IPS-18a (cell line): ENCODE measurements at regions not wholly inside any gene's neighbourhood (a gene's known extent, or its start where the extent isn't known, plus 50 kb on each side); places are given as distances from the start of the nearest gene placed in this dataset.

Experiments
- H3K27ac ChIP-seq: one replicate; pipeline ENCODE4 v1.5.1; 2013; ENCODE audit warnings: low read length
- H3K27me3 ChIP-seq: one replicate; pipeline ENCODE4 v1.6.1; 2013; ENCODE audit warnings: mild to moderate bottlenecking, low read length; ENCODE audit not compliant: control insufficient read depth, insufficient read depth
- H3K36me3 ChIP-seq: one replicate; pipeline ENCODE4 v1.6.1; 2013; ENCODE audit warnings: low read depth, low read length; ENCODE audit not compliant: control insufficient read depth
- H3K4me1 ChIP-seq: one replicate; pipeline ENCODE4 v1.6.1; 2013; ENCODE audit warnings: low read depth, low read length; ENCODE audit not compliant: control insufficient read depth
- H3K4me3 ChIP-seq: one replicate; pipeline ENCODE4 v1.5.1; 2013; ENCODE audit warnings: low read length
- H3K9ac ChIP-seq: one replicate; pipeline ENCODE4 v1.6.1; 2013; ENCODE audit warnings: mild to moderate bottlenecking, low read length, moderate library complexity
- H3K9me3 ChIP-seq: one replicate; pipeline ENCODE4 v1.6.1; 2013; ENCODE audit warnings: low read depth, low read length; ENCODE audit not compliant: control insufficient read depth

DNA sequence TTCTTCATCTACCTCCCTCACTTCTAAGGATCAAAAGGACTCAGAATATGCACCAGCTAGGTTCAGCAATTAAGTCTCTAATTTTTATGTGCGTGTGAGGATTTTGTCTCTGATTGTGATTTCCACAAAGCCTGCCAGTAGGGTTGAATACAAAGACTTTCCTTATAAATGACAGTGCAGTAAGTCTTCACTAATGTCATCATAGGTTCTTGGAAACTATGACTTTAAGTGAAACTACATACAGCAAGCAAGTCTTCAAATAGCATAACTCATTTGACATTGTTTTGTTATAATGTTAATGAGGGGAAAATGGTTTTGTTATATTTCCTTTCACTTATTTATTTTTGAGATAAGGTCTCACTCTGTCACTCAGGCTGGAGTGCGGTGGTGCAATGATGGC lies 526.3 kb upstream of the DCC start:
- Histone ChIP-seq H3K4me3 (no peak overlapping the region), H3K4me1 (no peaks in the 10 kb centered on the region), H3K9ac (no peak overlapping the region), H3K36me3 (no peaks in the 10 kb centered on the region), H3K27ac (no peak overlapping the region), H3K27me3 (no peaks in the 10 kb centered on the region), H3K9me3 (no peaks in the 10 kb centered on the region)

DNA sequence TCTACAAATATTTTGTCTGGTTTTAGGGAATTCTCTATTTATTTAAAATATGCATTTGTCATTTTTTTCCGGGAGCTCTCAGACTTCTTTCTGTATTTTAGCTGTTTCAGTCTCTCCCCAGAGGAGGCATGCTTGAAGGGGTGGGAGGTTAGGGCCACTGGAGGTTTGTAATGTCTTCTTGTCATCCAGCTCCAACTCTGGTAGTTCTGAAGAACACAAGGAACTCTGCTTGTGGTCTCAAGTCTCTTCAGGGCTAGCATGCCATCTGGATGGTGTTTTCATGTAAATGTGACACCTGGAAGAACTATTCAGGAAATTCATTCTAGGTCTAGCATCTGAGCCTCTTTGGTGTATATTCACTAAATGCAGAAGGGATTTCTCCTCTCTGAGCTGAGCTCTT lies 518.4 kb upstream of the DCC start:
- Histone ChIP-seq H3K27ac (no peak overlapping the region), H3K36me3 (no peaks in the 10 kb centered on the region), H3K27me3 (no peaks in the 10 kb centered on the region), H3K9ac (no peak overlapping the region), H3K4me1 (no peaks in the 10 kb centered on the region), H3K4me3 (no peak overlapping the region), H3K9me3 (no peaks in the 10 kb centered on the region)

DNA sequence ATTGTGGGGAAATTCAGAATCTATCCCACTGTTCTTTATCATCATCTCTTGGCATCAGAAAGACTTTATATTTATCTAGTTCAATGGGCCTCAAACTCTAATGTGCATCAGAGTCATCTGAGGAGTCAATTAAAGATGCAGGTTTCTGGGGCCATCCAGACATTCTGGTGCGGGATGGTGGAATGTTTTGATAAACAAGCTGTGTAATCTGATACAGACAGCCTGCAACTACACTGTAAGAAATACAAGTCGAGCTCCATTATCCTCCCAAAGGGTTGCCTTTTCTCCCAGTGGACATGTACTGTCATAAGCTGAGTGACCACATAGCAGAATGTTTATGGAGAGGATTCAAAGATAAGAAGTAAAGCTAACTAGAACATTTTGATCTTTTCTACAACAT lies 515.3 kb upstream of the DCC start:
- H3K9ac ChIP-seq: no peak overlapping the region
- H3K9me3 ChIP-seq: no peaks in the 10 kb centered on the region
- H3K27ac ChIP-seq: no peak overlapping the region
- no peak overlapping the region for H3K4me3 ChIP-seq
- H3K4me1 ChIP-seq: no peaks in the 10 kb centered on the region
- no peaks in the 10 kb centered on the region for H3K27me3 ChIP-seq
- H3K36me3 ChIP-seq: no peaks in the 10 kb centered on the region

DNA sequence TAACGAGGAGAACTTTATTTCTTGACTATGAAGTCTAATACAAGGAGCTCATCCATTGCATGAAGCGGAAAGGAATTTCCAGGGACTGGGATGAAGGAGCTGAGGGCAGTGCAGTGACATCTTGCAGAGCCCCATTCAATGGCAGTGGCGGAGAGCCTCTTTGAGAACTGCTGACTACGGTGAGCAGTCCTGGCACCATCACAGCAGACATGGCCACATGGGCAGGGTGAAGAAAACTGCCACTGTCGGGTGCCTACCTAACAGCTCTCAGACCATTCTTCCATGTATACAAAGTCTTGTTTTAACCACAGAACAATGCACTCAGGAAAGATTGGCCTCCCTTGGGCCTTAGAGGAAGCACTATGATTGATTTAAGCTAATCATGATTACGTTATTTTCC lies 506.1 kb upstream of the DCC start:
- H3K36me3 ChIP-seq: no peaks in the 10 kb centered on the region
- no peaks in the 10 kb centered on the region for H3K9me3 ChIP-seq
- no peak overlapping the region for H3K9ac ChIP-seq
- H3K4me3 ChIP-seq: no peak overlapping the region
- H3K4me1 ChIP-seq: no peaks in the 10 kb centered on the region
- no peaks in the 10 kb centered on the region for H3K27me3 ChIP-seq
- H3K27ac ChIP-seq: no peak overlapping the region

DNA sequence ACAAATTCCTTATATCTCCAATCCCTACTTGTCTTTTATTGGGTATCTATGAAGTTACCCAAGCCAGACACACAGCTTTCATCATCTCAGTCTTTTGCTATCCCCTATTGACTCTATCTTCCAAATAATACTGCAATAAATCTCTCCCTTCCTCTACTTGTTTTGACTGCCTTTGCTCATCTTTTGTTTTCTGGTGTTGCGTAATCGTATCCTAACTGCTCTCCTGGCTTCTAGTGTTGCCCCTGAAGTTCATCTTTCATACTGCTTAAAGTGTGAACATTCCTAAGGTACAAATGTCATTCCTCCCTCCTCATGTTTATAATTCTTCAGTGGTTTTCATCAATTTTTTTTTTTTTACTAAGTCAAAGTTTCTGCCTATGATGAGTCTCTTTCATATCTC lies 491.3 kb upstream of the DCC start:
- no peak overlapping the region for H3K4me3 ChIP-seq
- H3K9me3 ChIP-seq: no peaks in the 10 kb centered on the region
- H3K27ac ChIP-seq: no peak overlapping the region
- H3K4me1 ChIP-seq: no peaks in the 10 kb centered on the region
- no peaks in the 10 kb centered on the region for H3K27me3 ChIP-seq
- no peaks in the 10 kb centered on the region for H3K36me3 ChIP-seq
- no peak overlapping the region for H3K9ac ChIP-seq

DNA sequence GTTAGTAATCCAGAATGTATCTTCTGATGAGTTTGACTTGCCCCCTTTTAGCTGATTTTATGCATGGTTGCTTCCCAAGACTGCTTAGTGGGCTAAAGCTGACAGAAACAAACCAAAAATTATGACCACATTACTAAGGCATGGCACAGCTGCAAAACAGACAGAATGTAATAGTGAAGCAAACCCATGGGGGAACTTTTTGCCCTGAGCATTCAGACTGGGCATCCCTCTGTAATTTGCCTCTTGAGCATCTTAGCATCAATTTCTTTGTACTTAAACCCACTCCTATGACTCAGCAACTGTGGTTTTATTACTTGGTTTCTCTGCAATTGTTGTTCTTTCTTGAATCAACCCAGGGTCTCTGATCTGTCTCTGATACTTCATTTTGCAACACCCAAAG lies 487.3 kb upstream of the DCC start:
- Histone ChIP-seq H3K4me1 (no peaks in the 10 kb centered on the region), H3K9ac (no peak overlapping the region), H3K9me3 (no peaks in the 10 kb centered on the region), H3K27me3 (no peaks in the 10 kb centered on the region), H3K27ac (no peak overlapping the region), H3K4me3 (no peak overlapping the region), H3K36me3 (no peaks in the 10 kb centered on the region)

DNA sequence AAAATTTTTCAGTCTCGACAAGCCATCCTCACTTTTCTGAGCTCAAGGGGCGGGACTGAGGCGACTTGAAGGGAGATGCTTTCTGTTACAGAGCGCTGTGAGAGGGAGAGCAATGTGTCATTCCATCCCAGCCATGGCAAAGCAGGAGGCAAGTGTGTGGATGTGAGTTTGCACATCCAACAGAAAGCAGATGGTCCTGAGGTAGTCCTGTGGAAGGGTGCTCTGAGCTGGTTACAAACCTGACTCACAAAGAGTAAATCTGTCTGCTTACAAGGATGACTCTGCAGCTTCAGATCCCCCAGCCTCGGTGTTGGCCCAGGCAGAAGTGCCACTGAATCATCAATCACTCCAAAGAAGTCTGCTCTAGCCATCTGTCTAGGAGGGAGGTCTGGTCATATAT lies 482.0 kb upstream of the DCC start:
- Histone ChIP-seq H3K27ac (no peak overlapping the region), H3K9ac (no peak overlapping the region), H3K4me3 (no peak overlapping the region), H3K9me3 (no peaks in the 10 kb centered on the region), H3K36me3 (no peaks in the 10 kb centered on the region), H3K27me3 (no peaks in the 10 kb centered on the region), H3K4me1 (no peaks in the 10 kb centered on the region)

DNA sequence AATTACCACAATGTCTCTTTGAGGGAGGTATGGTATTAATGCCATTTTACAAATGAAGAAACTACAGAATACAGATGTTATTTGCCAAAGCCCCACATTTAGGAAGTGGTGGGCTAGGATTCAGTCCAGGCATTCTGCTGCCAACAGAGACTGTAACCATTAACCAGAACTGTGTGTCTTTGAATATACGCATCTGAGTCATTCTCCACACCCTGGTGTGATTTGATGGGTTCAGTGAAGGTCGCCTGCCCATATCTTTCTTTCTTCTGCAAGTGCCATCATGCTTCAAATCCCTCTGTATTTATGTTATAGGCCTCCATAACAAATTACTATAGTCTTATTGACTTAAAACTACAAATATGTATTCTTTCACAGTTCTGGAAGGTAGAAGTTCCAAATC lies 479.0 kb upstream of the DCC start:
- Histone ChIP-seq H3K9me3 (no peaks in the 10 kb centered on the region), H3K36me3 (no peaks in the 10 kb centered on the region), H3K9ac (no peak overlapping the region), H3K4me1 (no peaks in the 10 kb centered on the region), H3K4me3 (no peak overlapping the region), H3K27ac (no peak overlapping the region), H3K27me3 (no peaks in the 10 kb centered on the region)

DNA sequence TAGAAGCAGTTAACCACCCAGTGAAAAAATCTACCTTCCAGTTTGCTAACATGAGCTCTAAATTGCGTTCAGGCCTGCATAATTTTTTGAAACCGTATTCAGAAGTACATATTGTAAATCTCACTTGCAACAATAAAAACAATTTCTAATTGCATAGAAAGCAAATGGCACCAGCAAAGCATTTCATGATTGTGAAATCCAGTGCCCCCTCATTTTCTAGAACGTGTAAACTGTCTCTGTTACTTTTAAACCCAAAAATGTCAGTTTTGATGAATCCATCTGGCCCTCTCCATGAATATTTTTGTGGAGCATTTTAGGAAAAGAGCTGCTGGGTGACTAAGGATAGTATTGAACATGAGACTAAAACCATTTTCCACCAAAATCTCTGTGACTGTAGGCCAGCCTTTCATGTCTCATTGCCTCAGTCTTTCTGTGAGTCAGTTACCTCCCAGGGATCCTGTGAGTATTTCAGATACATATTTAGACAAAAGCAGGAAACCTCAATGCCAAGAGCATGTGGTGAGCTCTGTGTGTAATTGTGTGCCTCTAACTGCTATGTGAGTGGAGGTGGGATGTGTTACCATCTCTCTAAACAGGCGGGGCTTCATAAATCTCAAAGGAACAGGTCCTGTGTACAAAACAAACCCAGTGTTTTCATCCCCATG lies 477.8 kb upstream of the DCC start:
- Histone ChIP-seq H3K36me3 (no peaks in the 10 kb centered on the region), H3K9me3 (no peaks in the 10 kb centered on the region), H3K27ac (no peak overlapping the region), H3K4me1 (no peaks in the 10 kb centered on the region), H3K27me3 (no peaks in the 10 kb centered on the region), H3K4me3 (no peak overlapping the region), H3K9ac (no peak overlapping the region)

DNA sequence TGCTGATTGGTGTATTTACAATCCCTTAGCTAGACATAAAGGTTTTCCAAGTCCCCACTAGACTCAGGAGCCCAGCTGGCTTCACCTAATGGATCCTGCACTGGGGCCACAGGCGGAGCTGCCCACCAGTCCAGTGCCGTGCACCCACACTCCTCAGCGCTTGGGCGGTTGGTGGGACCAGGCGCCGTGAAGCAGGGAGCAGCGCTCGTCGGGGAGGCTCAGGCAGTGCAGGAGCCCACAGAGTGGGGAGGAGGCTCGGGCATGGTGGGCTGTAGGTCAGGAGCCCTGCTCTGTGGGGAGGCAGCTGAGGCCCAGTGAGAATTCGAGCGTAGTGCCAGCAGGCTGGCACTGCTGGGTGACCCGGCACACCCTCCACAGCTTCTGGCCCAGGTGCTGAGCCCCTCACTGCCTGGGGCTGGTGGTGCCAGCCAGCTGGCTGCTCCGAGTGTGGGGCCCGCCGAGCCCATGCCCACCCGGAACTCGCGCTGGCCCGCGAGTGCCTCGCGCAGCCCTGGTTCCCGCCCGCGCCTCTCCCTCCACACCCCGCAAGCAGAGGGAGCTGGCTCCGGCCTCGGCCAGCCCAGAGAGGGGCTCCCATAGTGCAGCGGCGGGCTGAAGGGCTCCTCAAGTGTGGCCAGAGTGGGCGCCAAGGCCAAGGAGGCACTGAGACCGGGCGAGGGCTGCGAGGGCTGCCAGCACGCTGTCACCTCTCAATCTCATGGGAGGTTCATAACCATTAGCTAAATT lies 475.6 kb upstream of the DCC start:
- Histone ChIP-seq H3K4me3 (no peak overlapping the region), H3K4me1 (no peaks in the 10 kb centered on the region), H3K27me3 (no peaks in the 10 kb centered on the region), H3K27ac (no peak overlapping the region), H3K36me3 (no peaks in the 10 kb centered on the region), H3K9ac (no peak overlapping the region), H3K9me3 (no peaks in the 10 kb centered on the region)

DNA sequence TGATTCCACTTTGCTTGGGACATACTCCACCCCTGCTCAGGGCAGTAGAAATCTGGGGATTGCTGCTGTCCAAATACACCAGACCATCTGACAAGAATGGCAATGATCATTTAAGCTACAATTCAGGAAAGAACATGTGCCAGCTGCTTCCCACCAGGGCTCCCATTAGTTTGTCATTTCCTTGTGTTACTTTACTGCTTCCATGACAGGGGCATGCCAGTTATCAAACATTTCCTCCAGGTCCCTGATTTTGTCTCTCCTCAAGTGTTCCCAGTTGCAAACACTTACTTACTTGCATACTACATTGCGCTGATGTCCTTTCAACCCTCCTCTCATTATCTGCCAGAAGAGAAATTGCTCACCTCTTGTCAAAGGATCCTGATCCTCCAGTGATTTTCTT lies 474.5 kb upstream of the DCC start:
- no peaks in the 10 kb centered on the region for H3K27me3 ChIP-seq
- no peaks in the 10 kb centered on the region for H3K36me3 ChIP-seq
- H3K9ac ChIP-seq: no peak overlapping the region
- no peaks in the 10 kb centered on the region for H3K4me1 ChIP-seq
- H3K27ac ChIP-seq: no peak overlapping the region
- H3K4me3 ChIP-seq: no peak overlapping the region
- no peaks in the 10 kb centered on the region for H3K9me3 ChIP-seq

DNA sequence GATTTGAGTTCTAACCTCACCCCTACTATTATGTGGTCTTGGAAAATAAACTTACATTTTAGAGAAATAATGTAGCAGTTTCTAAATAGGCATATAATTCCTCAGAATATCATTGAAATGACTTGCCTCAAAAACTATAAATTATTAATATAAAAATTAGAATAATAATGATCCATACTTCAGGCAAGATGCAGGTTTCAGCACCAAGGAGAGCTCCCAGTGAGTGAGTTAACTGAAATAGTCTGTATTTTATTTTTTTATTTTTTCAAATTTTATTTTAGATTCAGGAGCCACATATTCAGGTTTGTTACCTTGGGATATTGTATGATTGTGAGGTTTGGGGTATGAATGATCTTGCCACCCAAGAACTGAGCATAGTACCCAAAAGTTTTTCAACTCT lies 472.2 kb upstream of the DCC start:
- no peak overlapping the region for H3K4me3 ChIP-seq
- no peaks in the 10 kb centered on the region for H3K27me3 ChIP-seq
- H3K9ac ChIP-seq: no peak overlapping the region
- no peak overlapping the region for H3K27ac ChIP-seq
- H3K4me1 ChIP-seq: no peaks in the 10 kb centered on the region
- H3K36me3 ChIP-seq: no peaks in the 10 kb centered on the region
- no peaks in the 10 kb centered on the region for H3K9me3 ChIP-seq
